Stomach smooth muscle (tissue), 2 donors: ENCODE measurements at regions not wholly inside any gene's neighbourhood (a gene's known extent, or its start where the extent isn't known, plus 50 kb on each side); places are given as distances from the start of the nearest gene placed in this dataset.

Source experiments
- H3K27ac ChIP-seq: one replicate; pipeline ENCODE4 v1.7.0; 2013; ENCODE audit warnings: mild to moderate bottlenecking, low read length, inconsistent platforms
- H3K27me3 ChIP-seq, 2 donors: one replicate each; pipeline ENCODE4 v1.7.0; 2013; ENCODE audit warnings: low read length in 2 of 2; ENCODE audit not compliant: insufficient read depth in 2 of 2, control insufficient read depth in 1 of 2
- H3K36me3 ChIP-seq, 2 donors: one replicate each; pipeline ENCODE4 v1.7.0; 2013; ENCODE audit warnings: low read length in 2 of 2; ENCODE audit not compliant: control insufficient read depth in 2 of 2, insufficient read depth in 2 of 2
- H3K4me1 ChIP-seq: one replicate; pipeline ENCODE4 v1.7.0; 2013; ENCODE audit warnings: low read length; ENCODE audit not compliant: control insufficient read depth, insufficient read depth
- H3K4me3 ChIP-seq, 2 donors: one replicate each; pipeline ENCODE4 v1.7.0; 2013; ENCODE audit warnings: low read length in 2 of 2
- H3K9ac ChIP-seq, 2 donors: one replicate each; pipeline ENCODE4 v1.7.0; 2013; ENCODE audit warnings: low read length in 2 of 2, mild to moderate bottlenecking in 1 of 2
- H3K9me3 ChIP-seq, 2 donors: one replicate each; pipeline ENCODE4 v1.7.0; 2013; ENCODE audit warnings: low read length in 2 of 2; ENCODE audit not compliant: control insufficient read depth in 2 of 2
- donor health status: healthy.
- donor health status: Pancreatic carcinoma.

- no peak overlapping the region for H3K4me3 ChIP-seq
- no peaks in the 10 kb centered on the region for H3K27me3 ChIP-seq
- H3K4me1 ChIP-seq, result no peaks in the 10 kb centered on the region
- H3K27ac ChIP-seq, result no peak overlapping the region
- H3K9ac ChIP-seq, result no peak overlapping the region
- peaks cover 0 to 2% of the 10 kb centered on the region in 2 donors for H3K9me3 ChIP-seq
- H3K36me3 ChIP-seq, result no peaks in the 10 kb centered on the region
Measured at GRCh38 chr12:126890097-126890496, 1376.9 kb upstream of the TMEM132C start.

GRCh38 chr12:126891789-126892188 is 1375.2 kb upstream of the TMEM132C start:
- H3K27me3 ChIP-seq, result peaks cover 0 to 2% of the 10 kb centered on the region in 2 donors
- H3K36me3 ChIP-seq, result no peaks in the 10 kb centered on the region
- no peak overlapping the region for H3K4me3 ChIP-seq
- no peak overlapping the region for H3K9ac ChIP-seq
- H3K27ac ChIP-seq, result no peak overlapping the region
- H3K4me1 ChIP-seq, result no peaks in the 10 kb centered on the region
- peaks cover 0 to 2% of the 10 kb centered on the region in 2 donors for H3K9me3 ChIP-seq

DNA sequence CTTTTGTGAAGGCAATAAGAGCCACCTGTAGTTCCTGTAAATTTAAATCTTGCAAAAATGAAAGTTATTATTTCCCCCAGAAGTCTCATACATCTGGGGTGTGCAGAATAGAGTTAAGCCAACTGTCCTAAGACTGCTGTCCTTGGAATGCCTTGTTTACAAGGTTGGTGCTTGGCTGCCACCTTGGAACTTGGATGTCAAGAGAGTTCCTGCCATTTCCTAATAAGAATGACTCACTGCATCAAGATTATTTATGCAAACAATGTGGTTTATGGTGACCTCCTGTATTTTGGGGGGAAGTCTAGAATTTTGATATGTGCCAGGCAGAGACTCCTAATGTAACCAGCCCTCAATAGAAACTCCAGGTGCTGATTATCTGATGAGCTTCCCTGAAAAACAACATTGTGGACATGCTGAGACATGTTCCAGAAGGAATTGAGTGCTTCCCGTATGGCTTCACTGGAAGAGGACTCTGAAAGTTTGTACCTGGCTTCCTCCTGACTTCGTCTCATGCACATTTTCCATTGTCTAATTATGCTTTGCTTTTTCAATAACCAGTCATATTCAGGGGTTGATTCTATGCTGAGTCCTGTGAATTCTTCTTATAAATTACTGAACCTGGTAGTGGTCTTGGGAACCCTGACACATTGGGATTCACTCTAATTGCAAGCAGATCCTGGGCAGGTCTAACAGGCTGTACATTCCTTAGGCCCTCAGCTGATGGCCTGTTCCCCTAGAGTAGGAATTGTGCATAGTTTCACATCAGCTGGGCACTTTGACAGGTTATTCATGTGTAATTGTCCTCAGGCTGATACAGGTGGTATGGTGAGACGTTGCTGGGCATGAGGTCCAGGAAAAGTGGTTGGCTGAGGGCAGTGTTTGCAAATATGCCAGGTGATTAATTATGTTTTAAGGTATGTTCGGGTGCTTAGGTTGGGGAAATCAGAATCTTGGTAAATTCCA is 1370.7 kb upstream of the TMEM132C start:
- Histone ChIP-seq H3K36me3 (no peaks in the 10 kb centered on the region), H3K27ac (no peak overlapping the region), H3K27me3 (peaks cover 0 to 2% of the 10 kb centered on the region in 2 donors), H3K4me3 (no peak overlapping the region), H3K9me3 (peaks cover 0 to 2% of the 10 kb centered on the region in 2 donors), H3K9ac (no peak overlapping the region), H3K4me1 (no peaks in the 10 kb centered on the region)

- Histone ChIP-seq H3K9ac (no peak overlapping the region), H3K36me3 (no peaks in the 10 kb centered on the region), H3K4me1 (no peaks in the 10 kb centered on the region), H3K4me3 (no peak overlapping the region), H3K9me3 (no peaks in the 10 kb centered on the region), H3K27me3 (peaks cover 0 to 2% of the 10 kb centered on the region in 2 donors), H3K27ac (no peak overlapping the region)
Measured at GRCh38 chr12:126897102-126897501, 1369.9 kb upstream of the TMEM132C start.

DNA sequence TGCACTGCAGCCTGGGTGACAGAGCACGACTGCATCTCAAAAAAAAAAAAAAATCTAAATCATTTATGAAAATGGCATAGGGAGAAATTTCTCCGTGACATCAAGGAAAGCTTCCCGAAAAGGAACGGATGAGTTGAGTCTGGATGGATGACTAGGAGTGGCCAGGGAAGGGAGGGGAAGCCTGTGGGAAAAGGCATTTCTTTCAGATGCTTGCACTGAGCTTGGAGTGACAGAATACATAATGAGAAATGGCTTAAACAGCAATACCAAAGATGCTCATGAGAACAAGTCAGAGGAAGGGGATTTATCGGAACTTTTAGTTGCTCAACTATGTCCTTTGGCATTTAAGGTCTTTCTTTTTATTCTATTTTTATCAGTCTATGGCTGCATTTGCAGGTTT is 1369.2 kb upstream of the TMEM132C start:
- H3K4me3 ChIP-seq, result no peak overlapping the region

DNA sequence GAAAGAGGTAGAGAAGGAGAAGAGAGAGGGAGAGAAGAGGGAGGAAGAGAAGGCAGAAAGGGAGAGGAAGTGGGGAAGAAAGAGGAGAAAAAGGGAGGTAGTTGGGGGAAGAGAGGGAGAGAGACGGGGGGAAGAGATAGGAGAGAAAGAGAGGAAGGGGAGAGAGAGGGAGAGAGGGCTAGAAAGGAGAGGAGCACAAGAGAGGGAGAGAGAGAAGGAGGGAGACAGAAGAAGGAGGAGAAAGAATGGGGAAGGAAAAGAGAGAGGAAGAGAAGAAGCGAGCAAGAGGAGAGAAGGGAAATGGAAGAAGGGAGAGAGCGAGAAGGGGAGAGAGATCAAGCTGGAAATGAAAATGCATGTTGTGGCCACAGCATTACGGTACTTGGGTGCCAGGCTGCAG is 1368.4 kb upstream of the TMEM132C start:
- Histone ChIP-seq H3K9me3 (no peaks in the 10 kb centered on the region), H3K4me1 (no peaks in the 10 kb centered on the region), H3K9ac (no peak overlapping the region), H3K4me3 (no peak overlapping the region), H3K27me3 (peaks cover 0 to 2% of the 10 kb centered on the region in 2 donors), H3K27ac (no peak overlapping the region), H3K36me3 (no peaks in the 10 kb centered on the region)

More for the DNA sequence above, 1369.2 kb upstream of the TMEM132C start:
- no peaks in the 10 kb centered on the region for H3K36me3 ChIP-seq
- H3K27ac ChIP-seq, result no peak overlapping the region
- no peak overlapping the region for H3K9ac ChIP-seq
- no peaks in the 10 kb centered on the region for H3K4me1 ChIP-seq
- H3K27me3 ChIP-seq, result peaks cover 0 to 2% of the 10 kb centered on the region in 2 donors
- H3K9me3 ChIP-seq, result no peaks in the 10 kb centered on the region

GRCh38 chr12:126899926-126900792 is 1366.8 kb upstream of the TMEM132C start:
- no peaks in the 10 kb centered on the region for H3K4me1 ChIP-seq
- H3K27ac ChIP-seq, result no peak overlapping the region
- H3K9ac ChIP-seq, result no peak overlapping the region
- H3K4me3 ChIP-seq, result no peak overlapping the region
- no peaks in the 10 kb centered on the region for H3K9me3 ChIP-seq
- H3K36me3 ChIP-seq, result no peaks in the 10 kb centered on the region
- peaks cover 0 to 2% of the 10 kb centered on the region in 2 donors for H3K27me3 ChIP-seq

GRCh38 chr12:126903027-126903876 is 1363.7 kb upstream of the TMEM132C start:
- no peak overlapping the region for H3K27ac ChIP-seq

GRCh38 chr12:126905752-126906151 is 1361.2 kb upstream of the TMEM132C start:
- H3K27me3 ChIP-seq, result no peaks in the 10 kb centered on the region
- H3K4me3 ChIP-seq, result no peak overlapping the region
- no peak overlapping the region for H3K9ac ChIP-seq
- H3K4me1 ChIP-seq, result no peaks in the 10 kb centered on the region
- no peaks in the 10 kb centered on the region for H3K9me3 ChIP-seq
- no peaks in the 10 kb centered on the region for H3K36me3 ChIP-seq
- no peak overlapping the region for H3K27ac ChIP-seq

More at GRCh38 chr12:126903027-126903876, 1363.7 kb upstream of the TMEM132C start:
- H3K9me3 ChIP-seq, result no peaks in the 10 kb centered on the region
- H3K9ac ChIP-seq, result no peak overlapping the region
- no peaks in the 10 kb centered on the region for H3K27me3 ChIP-seq
- H3K36me3 ChIP-seq, result no peaks in the 10 kb centered on the region
- H3K4me3 ChIP-seq, result no peak overlapping the region
- H3K4me1 ChIP-seq, result no peaks in the 10 kb centered on the region
